ENCODE measurements at regions not wholly inside any gene's neighbourhood (a gene's known extent, or its start where the extent isn't known, plus 50 kb on each side); places are given as distances from the start of the nearest gene placed in this dataset.

DNA sequence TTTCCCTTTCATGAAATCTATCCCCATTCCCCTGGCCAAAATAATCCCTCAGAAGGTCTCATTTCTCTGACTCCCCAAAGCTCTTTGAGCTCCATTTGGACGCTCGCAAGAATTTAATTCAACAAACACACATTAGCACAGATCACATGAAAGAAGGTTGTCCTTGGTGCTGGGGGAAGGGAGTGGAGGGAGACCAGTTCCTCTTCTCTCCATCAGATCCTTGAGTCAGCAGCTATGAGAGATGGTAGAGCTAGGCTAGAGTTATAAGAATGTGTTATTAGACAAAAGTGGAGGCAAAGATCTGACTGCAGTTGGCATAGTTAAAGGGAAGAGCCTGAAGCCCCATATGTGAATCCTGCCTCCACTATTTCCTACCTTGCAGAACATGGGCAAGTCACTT lies 184.2 kb upstream of the CDYL start:
- Histone ChIP-seq H3K36me3 (ENCODE audit: insufficient read depth, low read depth, low read length) (no peaks in the 10 kb centered on the region), H3K27me3 (ENCODE audit: insufficient read depth, low read length) (no peaks in the 10 kb centered on the region; the same call in 1 of the 2 replicates), H3K4me1 (ENCODE audit: insufficient read depth, low read length) (no peaks in the 10 kb centered on the region), H3K4me3 (ENCODE audit: low read length) (no peak overlapping the region), H3K9me3 (ENCODE audit: insufficient read depth, low read depth, low read length) (no peaks in the 10 kb centered on the region), H3K27ac (ENCODE audit: low read length) (no peak overlapping the region), H3K9ac (ENCODE audit: low read depth, low read length) (no peak overlapping the region)

- Histone ChIP-seq H3K9ac (ENCODE audit: low read depth, low read length) (no peak overlapping the region), H3K4me3 (ENCODE audit: low read length) (no peak overlapping the region), H3K36me3 (ENCODE audit: insufficient read depth, low read depth, low read length) (no peaks in the 10 kb centered on the region), H3K9me3 (ENCODE audit: insufficient read depth, low read depth, low read length) (no peaks in the 10 kb centered on the region), H3K4me1 (ENCODE audit: insufficient read depth, low read length) (no peaks in the 10 kb centered on the region), H3K27ac (ENCODE audit: low read length) (no peak overlapping the region), H3K27me3 (ENCODE audit: insufficient read depth, low read length) (no peaks in the 10 kb centered on the region; the same call in 1 of the 2 replicates)
Observed at GRCh38 chr6:4591218-4591617, 185.0 kb upstream of the CDYL start.

GRCh38 chr6:4589295-4589694 lies 186.9 kb upstream of the CDYL start:
- Histone ChIP-seq H3K9ac (ENCODE audit: low read depth, low read length) (no peak overlapping the region), H3K36me3 (ENCODE audit: insufficient read depth, low read depth, low read length) (no peaks in the 10 kb centered on the region), H3K4me3 (ENCODE audit: low read length) (no peak overlapping the region), H3K4me1 (ENCODE audit: insufficient read depth, low read length) (no peaks in the 10 kb centered on the region), H3K27me3 (ENCODE audit: insufficient read depth, low read length) (no peaks in the 10 kb centered on the region; the same call in 1 of the 2 replicates), H3K27ac (ENCODE audit: low read length) (no peak overlapping the region), H3K9me3 (ENCODE audit: insufficient read depth, low read depth, low read length) (no peaks in the 10 kb centered on the region)

DNA sequence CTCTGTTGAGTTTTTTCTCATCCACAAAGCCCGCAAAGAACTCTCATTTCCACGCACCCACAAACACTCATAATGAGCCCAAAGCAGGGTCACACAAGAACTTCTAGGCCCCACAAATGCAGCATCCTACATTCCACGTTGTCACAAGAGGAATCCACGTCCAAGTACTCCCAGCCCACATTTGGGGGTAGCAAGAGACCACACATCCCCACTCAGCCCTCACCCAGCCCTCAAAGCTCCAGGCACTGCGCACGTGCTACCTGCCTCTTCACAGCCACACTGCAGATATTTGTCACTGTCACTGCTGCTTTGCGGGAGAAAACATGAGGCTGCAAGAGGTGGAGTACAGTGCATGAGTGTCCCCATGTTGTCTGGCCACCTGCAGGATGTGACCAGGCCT lies 187.6 kb upstream of the CDYL start:
- Histone ChIP-seq H3K4me3 (ENCODE audit: low read length) (no peak overlapping the region), H3K36me3 (ENCODE audit: insufficient read depth, low read depth, low read length) (no peaks in the 10 kb centered on the region), H3K9me3 (ENCODE audit: insufficient read depth, low read depth, low read length) (no peaks in the 10 kb centered on the region), H3K9ac (ENCODE audit: low read depth, low read length) (no peak overlapping the region), H3K27me3 (ENCODE audit: insufficient read depth, low read length) (no peaks in the 10 kb centered on the region; the same call in 1 of the 2 replicates), H3K27ac (ENCODE audit: low read length) (no peak overlapping the region), H3K4me1 (ENCODE audit: insufficient read depth, low read length) (no peaks in the 10 kb centered on the region)

- no peaks in the 10 kb centered on the region for H3K4me1 ChIP-seq (ENCODE audit: insufficient read depth, low read length)
- no peak overlapping the region for H3K4me3 ChIP-seq (ENCODE audit: low read length)
- no peaks in the 10 kb centered on the region; the same call in 1 of the 2 replicates for H3K27me3 ChIP-seq (ENCODE audit: insufficient read depth, low read length)
- no peaks in the 10 kb centered on the region for H3K9me3 ChIP-seq (ENCODE audit: insufficient read depth, low read depth, low read length)
- no peak overlapping the region for H3K27ac ChIP-seq (ENCODE audit: low read length)
- H3K36me3 ChIP-seq (ENCODE audit: insufficient read depth, low read depth, low read length), result no peaks in the 10 kb centered on the region
- H3K9ac ChIP-seq (ENCODE audit: low read depth, low read length), result no peak overlapping the region
Observed at GRCh38 chr6:4588163-4588562, 188.0 kb upstream of the CDYL start.

GRCh38 chr6:4587171-4587570 lies 189.0 kb upstream of the CDYL start:
- H3K36me3 ChIP-seq (ENCODE audit: insufficient read depth, low read depth, low read length), result no peaks in the 10 kb centered on the region
- H3K27ac ChIP-seq (ENCODE audit: low read length), result no peak overlapping the region
- H3K4me1 ChIP-seq (ENCODE audit: insufficient read depth, low read length), result no peaks in the 10 kb centered on the region
- H3K9me3 ChIP-seq (ENCODE audit: insufficient read depth, low read depth, low read length), result no peaks in the 10 kb centered on the region
- H3K27me3 ChIP-seq (ENCODE audit: insufficient read depth, low read length), result no peaks in the 10 kb centered on the region; the same call in 1 of the 2 replicates
- H3K9ac ChIP-seq (ENCODE audit: low read depth, low read length), result no peak overlapping the region
- no peak overlapping the region for H3K4me3 ChIP-seq (ENCODE audit: low read length)

DNA sequence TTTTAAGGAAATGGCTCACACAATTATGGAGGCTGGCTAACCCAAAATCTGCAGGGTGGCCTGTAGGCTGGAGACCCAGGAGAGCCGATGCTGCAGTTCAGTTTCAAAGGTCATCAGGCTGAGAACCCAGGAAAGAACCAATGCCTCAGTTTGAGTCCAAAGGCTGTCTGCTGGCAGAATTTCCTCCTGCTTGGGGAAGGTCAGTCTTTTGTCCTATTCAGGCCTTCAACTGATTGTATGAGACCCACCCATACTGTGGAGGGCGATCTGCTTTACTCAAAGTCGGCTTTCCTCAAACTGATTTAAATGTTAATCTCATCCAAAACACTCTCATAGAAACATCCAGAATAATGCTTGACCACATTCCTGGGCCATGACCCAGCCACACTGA lies 189.7 kb upstream of the CDYL start:
- Histone ChIP-seq H3K36me3 (ENCODE audit: insufficient read depth, low read depth, low read length) (no peaks in the 10 kb centered on the region), H3K9me3 (ENCODE audit: insufficient read depth, low read depth, low read length) (no peaks in the 10 kb centered on the region), H3K4me3 (ENCODE audit: low read length) (no peak overlapping the region), H3K4me1 (ENCODE audit: insufficient read depth, low read length) (no peaks in the 10 kb centered on the region), H3K27me3 (ENCODE audit: insufficient read depth, low read length) (no peaks in the 10 kb centered on the region; the same call in 1 of the 2 replicates), H3K27ac (ENCODE audit: low read length) (no peak overlapping the region), H3K9ac (ENCODE audit: low read depth, low read length) (no peak overlapping the region)

DNA sequence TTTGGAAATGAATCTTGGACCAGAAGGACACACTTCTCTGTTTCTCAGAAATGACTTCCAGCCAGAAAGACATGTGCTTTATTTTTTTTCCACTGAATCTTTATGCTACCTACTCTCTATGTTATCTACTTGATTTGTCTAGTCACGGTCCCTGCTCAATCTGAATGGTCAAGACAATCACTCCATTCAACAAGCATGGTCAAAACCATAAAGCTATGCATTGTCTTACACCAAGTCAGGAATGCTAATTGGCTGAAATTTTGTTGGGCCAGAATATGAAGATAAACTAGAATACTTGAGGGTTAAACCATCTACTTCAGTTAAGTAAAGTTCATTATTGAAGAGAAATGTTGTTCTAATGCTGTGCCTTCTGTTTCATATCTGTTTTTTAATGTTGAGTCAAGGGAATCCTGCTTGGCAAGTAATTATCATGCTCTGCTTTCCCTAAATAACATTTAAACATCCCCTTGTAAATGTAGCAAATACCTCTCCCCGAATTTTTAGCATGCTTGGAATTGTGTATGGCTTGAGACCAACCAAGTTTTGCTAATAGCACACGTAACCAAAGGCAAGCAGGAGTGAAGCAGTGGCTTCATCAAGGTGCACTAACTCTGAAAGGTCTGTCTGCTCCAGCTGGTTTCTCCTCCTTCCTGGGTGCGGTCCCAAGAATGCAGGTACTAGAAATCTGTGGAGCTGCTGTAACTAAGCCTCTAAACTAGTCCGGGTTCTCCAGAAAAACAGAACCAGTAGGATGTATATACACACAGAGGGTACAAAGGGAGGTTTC lies 190.3 kb upstream of the CDYL start:
- Histone ChIP-seq H3K9ac (ENCODE audit: low read depth, low read length) (no peak overlapping the region), H3K4me1 (ENCODE audit: insufficient read depth, low read length) (no peaks in the 10 kb centered on the region), H3K9me3 (ENCODE audit: insufficient read depth, low read depth, low read length) (no peaks in the 10 kb centered on the region), H3K27me3 (ENCODE audit: insufficient read depth, low read length) (no peaks in the 10 kb centered on the region; the same call in 1 of the 2 replicates), H3K4me3 (ENCODE audit: low read length) (no peak overlapping the region), H3K27ac (ENCODE audit: low read length) (no peak overlapping the region), H3K36me3 (ENCODE audit: insufficient read depth, low read depth, low read length) (no peaks in the 10 kb centered on the region)

GRCh38 chr6:4584801-4585200 lies 191.4 kb upstream of the CDYL start:
- Histone ChIP-seq H3K9me3 (ENCODE audit: insufficient read depth, low read depth, low read length) (no peaks in the 10 kb centered on the region), H3K9ac (ENCODE audit: low read depth, low read length) (no peak overlapping the region), H3K4me3 (ENCODE audit: low read length) (no peak overlapping the region), H3K27ac (ENCODE audit: low read length) (no peak overlapping the region), H3K4me1 (ENCODE audit: insufficient read depth, low read length) (no peaks in the 10 kb centered on the region), H3K27me3 (ENCODE audit: insufficient read depth, low read length) (no peaks in the 10 kb centered on the region; the same call in 1 of the 2 replicates), H3K36me3 (ENCODE audit: insufficient read depth, low read depth, low read length) (no peaks in the 10 kb centered on the region)

DNA sequence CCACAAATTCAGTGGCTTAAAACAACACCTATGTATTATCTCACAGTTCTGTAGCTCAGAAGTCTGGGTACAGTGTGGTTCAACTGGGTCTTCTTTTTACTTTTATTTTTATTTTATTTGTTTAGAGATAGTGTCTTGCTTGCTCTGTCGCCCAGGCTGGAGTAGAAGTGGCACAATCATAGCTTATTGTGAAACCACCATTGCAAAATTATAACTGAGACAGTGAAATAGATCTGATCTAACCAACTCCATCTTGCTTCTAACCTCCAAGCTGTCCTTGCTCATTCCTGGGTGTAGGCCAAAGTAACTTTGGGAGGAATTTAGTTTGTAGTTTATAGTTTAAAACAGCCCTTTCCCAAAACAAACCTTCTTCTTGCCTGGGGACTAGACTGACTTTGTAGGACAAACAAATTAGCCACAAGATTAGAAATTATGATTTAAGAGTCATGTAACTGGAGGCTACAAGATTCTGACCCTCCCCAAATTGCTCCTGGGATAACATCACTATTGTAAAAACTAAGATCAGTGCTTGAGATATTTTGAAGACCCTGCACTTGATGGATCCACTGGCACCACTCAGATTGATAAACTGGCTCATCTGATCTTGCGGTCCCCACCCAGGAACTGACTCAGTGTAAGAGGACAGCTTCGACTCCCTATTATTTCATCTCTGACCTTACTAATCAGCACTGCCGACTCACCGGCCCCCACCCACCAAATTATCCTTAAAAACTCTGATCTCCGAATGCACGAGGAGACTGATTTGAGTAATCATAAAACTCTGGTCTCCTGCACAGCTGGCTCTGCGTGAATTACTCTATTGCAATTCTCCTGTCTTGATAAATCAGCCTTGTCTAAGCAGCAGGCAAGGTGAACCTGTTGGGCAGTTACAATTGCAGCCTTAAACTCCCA lies 193.4 kb upstream of the CDYL start:
- H3K4me3 ChIP-seq (ENCODE audit: low read length), result no peak overlapping the region
- H3K9ac ChIP-seq (ENCODE audit: low read depth, low read length), result no peak overlapping the region
- no peaks in the 10 kb centered on the region for H3K27me3 ChIP-seq (ENCODE audit: insufficient read depth, low read length)
- H3K4me1 ChIP-seq (ENCODE audit: insufficient read depth, low read length), result no peaks in the 10 kb centered on the region
- no peaks in the 10 kb centered on the region for H3K9me3 ChIP-seq (ENCODE audit: insufficient read depth, low read depth, low read length)
- H3K36me3 ChIP-seq (ENCODE audit: insufficient read depth, low read depth, low read length), result no peaks in the 10 kb centered on the region
- no peak overlapping the region for H3K27ac ChIP-seq (ENCODE audit: low read length)

DNA sequence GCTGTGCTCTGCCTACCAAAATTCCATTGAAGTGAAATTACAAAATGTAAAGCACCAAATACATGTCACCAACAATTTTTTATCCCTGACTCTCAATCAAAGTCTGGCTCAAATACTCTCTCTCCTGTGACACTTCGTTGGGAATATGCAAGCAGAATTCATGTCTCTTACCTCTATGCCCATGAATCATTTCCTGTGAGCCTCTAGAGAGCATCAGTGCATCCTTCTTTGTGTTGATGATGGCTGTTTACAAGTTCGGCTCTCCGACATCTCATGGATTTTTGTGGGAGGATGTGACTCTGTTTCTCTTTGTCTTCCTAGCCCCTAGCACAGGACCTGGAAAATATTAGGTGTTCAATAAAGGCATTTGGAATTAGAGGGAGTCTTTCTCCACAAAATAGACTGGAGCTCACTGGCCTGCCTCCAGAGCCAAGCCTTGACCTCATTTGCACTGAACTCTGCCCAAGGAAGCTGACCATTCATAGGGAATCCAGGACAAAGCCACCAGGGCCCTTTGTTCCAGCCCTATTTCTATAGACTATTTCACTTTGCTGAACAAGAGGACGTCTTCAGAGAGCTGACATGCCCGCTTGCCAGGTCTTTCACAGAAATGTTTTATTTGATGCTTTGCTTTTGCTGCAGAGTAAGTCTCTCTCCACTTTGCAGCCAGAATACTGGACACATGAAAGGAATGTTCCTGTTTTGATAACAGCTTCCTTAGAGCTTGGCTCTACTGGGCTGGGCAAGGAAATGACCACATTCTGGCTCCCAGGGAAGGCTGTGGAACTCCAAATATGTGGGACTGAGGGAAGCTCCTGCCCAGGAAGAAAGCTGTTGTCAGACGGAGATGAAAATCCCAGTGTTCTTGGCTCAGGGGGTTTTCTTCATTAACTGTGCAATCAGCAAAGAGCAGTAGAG lies 194.5 kb upstream of the CDYL start:
- no peak overlapping the region for H3K27ac ChIP-seq (ENCODE audit: low read length)
- H3K4me1 ChIP-seq (ENCODE audit: insufficient read depth, low read length), result no peaks in the 10 kb centered on the region
- H3K36me3 ChIP-seq (ENCODE audit: insufficient read depth, low read depth, low read length), result no peaks in the 10 kb centered on the region
- no peak overlapping the region for H3K4me3 ChIP-seq (ENCODE audit: low read length)
- H3K27me3 ChIP-seq (ENCODE audit: insufficient read depth, low read length), result no peaks in the 10 kb centered on the region
- H3K9me3 ChIP-seq (ENCODE audit: insufficient read depth, low read depth, low read length), result no peaks in the 10 kb centered on the region
- no peak overlapping the region for H3K9ac ChIP-seq (ENCODE audit: low read depth, low read length)

Measured in iPS-20b (cell line).